ENCODE measurements at regions not wholly inside any gene's neighbourhood (a gene's known extent, or its start where the extent isn't known, plus 50 kb on each side); places are given as distances from the start of the nearest gene placed in this dataset.

DNA sequence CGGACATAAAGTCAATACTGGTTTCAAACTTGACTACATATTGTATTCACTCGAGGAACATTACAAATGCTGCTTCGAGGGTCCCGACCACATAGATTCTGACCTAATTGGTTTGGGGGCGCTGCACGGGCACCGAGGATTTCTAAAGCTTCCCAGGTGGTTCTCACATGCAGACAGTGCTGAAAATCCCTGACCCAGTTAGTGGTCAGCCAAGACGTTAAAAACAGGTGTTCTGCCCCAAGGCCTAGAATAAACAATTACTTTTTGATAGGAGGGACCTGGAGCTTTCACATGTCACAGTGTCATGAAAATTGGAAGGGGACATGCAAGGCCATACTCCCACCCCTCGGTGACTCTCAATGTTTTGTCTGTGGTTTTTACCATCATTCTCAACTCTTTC is 368.9 kb downstream of the RNF144A start:
- no peak for DNase-seq (ENCODE audit: low spot score)

GRCh38 chr2:7288484-7288883 is 371.3 kb downstream of the RNF144A start:
- no peak for DNase-seq (ENCODE audit: low spot score)

DNA sequence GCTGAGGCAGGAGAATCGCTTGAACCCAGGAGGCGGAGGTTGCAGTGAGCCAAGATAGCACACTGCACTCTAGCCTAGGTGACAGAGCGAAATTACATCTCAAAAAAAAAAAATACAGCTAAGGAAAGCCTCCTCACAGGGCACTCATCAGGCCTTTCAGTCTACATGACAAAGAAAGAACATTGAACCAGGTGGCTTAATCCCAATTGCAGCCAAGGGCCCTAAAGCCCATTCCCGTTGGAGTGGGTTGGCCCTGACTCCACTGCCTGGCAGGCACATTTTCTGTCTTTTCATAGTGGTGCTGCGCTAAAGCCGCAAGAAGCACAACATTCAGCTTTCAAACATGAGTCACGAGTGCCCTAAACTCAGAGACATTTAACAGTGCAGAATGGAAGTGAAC is 372.5 kb downstream of the RNF144A start:
- DNase-seq (ENCODE audit: low spot score), result no peak

DNA sequence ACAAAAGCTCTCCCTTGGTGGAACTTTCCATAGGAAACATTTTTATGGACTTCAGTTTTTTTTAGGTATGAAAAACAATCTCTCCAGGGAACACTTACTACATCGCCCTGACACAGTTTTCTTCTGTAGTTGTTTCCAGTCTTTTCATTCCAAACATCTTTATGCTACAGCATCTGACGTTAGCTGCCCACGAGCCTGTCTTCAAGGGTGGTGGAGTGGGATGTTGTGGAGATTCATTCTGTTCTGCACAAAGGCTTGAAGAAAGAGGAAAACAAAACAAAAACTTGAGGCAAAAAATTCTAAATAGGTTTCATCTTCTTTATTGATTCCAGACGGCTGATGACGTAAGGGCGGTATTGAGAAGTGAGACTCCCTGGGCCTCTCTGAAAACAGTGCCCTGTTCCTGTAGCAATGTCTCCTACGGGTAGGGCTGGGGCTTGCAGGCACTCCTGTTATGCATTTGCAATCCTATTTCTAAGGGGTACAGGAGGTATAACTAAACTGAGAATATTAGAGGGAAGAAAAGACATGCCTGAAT is 375.0 kb downstream of the RNF144A start:
- DNase-seq (ENCODE audit: low spot score), result no peak

- DNase-seq (ENCODE audit: low spot score), result no peak
Observed at GRCh38 chr2:7309582-7309981, 392.4 kb downstream of the RNF144A start.

- DNase-seq (ENCODE audit: low spot score), result no peak
Observed at GRCh38 chr2:7324706-7325105, 407.5 kb downstream of the RNF144A start.

DNA sequence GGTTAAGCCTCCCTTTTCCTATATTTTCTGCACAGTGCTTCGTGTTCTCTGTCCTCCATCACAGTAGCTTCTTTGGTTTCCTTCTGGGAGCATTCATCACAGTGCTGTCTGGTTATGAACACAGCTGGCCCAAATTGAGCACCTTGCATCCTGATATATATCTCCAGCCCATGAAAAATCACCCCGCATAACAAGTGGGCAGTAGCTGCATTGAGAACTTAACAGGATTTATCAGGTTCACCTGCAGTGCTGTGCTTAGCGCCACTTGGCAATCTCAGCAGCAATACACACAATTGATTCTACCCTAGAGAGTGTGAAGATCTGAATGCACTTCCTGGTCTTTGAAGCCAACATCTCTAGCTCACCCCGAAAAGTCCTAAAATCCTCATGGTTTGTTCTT is 408.0 kb downstream of the RNF144A start:
- DNase-seq (ENCODE audit: low spot score), result no peak

DNA sequence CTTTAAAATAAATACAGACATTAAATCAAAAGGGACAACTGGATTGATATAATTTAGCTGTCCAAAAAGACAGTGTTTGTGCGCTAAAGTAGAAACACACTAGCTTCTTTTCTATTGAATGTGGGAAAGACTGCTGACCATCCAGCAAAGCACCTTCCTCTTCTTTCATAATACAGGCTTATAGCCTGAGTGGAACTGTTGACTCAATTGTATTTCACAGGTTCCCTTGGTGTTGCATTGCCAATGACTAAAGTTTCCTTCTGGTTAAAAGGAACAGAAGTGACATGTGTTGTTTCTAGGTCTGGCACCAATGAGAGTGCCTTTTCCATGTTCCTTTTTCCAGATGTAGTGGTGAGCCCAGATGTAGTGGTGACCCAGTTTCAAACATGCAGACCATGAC is 412.3 kb downstream of the RNF144A start:
- DNase-seq (ENCODE audit: low spot score), result no peak

DNA sequence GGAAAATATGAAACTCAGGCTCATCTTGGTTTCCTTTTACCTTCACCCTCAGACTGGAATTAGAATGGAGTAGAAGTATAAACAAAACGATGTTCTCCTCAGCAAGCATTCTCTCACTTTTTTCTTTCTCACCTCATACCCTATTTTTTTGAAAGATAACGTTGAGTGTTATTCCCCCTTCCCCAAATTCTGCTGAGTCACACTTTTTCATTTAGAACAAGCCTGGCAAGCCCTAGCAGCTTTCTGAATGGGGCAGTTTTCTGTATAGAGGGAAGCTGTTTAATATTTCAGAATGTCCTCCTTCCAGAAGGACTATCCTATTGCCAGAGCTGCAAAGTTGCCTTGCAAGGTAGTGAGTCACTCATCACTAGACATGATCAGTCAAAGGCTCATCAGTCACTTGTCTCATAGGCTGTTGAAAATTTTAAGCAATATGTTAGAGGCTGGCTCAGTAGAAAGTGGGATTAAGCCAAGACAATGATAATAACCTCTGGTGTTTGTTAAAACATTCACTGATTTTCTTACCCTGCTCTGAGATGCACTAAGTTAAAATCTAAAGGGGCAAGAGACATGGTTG is 416.1 kb downstream of the RNF144A start:
- DNase-seq (ENCODE audit: low spot score), result no peak

DNA sequence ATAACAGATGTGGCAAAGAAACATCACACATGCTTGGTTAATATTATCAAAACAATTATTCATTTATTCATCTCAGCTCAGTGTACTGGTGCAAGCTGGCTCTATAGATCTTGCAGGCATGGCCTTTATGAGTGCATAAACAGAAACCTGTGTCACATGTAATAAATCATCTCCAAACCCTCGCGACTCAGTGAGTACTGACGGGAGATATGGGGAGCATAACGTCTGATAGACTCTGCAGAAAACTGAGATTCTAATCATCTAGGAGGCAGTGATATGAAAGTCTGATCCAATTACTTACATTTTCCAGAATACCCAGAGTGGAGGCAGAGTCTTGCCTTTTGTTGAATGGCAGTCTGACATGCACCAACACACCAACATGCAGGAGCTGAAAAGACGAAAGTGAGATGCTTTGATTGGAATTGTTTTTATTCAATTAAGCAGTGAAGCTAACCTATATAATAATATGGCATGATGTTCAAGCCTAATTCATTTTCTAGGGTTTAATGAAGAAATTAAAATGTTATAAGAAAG is 416.8 kb downstream of the RNF144A start:
- no peak for DNase-seq (ENCODE audit: low spot score)

DNA sequence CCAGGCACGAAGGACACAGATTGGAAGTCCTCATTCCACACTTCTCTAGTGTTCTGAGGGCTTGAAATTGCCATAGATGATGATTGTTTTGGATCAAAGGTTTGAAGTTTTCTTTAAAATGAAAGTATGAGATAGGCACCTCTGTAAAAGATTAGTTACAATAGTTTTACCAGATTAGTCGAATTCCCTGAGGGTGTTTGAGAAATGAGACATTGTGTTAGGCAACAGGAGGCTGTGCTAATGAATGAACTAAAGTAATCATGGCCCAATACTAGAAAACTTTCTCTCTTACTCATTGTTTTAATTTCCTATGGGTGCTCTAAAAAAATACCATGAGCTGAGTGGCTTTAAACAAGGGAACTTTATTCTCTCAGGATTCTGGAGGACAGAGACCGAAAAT is 421.7 kb downstream of the RNF144A start:
- DNase-seq (ENCODE audit: low spot score), result no peak

DNA sequence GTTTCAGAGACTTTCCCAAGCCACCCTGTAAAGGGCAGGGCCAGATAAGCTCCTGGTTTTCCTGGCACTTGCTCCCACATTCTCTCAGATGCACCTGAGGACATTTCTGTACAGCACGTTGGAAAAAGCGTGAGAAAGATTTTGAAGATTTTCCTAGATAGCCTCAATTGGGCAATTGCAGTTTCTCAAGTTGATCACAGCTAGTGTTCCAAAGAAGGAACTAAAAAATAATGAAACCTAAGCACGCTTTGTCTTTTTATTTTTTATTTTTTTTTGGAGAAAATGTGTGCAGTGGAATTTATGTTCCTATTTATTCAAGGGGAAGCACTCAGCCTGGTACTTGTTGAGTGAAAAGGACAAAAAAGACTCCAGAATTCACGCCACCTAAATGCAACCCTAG is 429.1 kb downstream of the RNF144A start:
- no peak for DNase-seq (ENCODE audit: low spot score)

DNA sequence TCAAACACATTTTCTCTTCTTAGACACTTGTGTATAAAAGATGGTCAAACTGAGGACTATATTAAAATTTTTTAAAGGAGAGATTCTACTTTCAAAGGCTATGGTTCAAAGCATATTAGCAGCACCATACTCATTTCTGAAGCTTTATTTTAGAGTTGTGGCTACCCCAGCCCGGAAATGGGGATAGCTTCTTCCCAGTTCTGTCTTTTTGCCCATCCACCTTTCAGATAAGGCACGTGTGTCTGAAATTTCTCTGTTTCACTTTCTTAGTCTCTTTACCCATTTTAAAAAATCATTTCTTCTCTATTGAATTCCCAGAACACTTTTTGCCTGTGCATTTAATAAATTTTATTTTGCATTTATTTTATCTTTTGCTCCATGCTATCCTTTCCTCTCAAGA is 431.5 kb downstream of the RNF144A start:
- no peak for DNase-seq (ENCODE audit: low spot score)

- no peak for DNase-seq (ENCODE audit: low spot score)
Observed at GRCh38 chr2:7352191-7352590, 435.0 kb downstream of the RNF144A start.

GRCh38 chr2:7353571-7353970 is 436.4 kb downstream of the RNF144A start:
- DNase-seq (ENCODE audit: low spot score), result no peak

DNA sequence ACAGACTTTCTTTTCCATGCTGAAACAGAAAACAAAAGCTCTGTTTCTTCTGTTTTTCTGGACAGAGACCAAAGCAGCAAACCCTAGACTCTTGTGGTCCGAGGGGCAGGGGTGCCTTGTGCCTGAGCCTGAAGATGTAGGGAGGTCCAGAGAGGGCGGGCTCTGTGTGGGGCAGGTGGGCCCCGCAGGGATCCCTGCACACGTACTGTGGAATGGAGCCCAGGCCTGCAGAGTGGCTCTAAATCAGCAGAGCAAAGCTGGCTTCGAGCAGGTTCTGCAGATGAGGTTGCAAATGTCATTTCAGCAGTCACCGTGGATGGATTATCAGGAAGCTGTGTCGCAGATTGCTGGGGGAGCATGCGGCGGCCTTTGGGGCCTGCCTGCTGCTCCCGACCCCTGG is 438.6 kb downstream of the RNF144A start:
- no peak for DNase-seq (ENCODE audit: low spot score)

DNA sequence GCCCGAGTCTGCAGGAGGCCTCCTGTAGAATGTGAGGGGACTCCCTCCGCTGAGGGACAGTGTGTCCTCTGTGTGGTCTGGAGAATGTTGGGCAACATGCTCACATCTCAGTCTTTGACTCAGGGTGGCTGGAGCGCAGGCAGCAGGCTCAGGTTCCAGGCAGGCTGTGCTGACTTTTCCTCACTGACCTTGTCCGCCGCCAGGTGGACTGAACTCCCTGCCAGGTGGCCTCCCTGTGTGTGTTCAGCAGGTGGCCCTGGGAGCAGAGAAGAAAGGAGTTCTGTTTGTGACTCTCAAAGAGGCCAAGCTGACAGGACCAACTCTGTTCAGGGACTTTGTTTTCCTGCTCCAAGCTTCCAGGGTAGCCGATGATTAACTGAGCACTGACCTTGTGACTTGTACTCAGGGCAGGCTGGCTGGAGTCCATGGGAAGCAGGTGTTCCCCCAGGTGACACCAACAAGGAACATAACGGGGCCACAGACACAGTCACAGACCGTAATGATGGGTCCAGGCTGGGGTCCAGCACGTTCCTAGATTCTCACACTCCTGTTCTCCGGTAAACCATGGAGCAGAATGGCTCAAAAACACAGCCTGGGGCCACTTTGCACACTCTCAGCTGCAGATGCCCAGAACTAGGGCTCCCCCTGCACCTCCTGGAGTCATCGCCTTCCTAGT is 439.8 kb downstream of the RNF144A start:
- no peak for DNase-seq (ENCODE audit: low spot score)

DNA sequence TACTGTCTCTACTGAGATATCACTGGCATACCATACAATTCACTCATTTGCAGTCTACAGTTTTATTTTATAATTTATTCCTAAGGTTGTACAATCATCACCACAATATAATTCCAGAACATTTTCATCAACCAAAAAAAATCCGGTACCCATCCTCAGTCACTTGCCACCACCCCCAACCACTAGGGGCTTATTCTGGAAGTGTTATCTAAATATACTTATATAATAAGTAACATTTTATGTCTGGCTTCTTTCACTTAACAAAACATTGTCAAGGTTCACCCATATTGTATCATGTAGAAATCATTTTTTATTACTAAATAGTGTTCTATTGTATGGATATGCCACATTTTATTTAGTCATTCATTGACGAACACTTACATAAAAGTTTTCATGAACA is 440.8 kb downstream of the RNF144A start:
- no peak for DNase-seq (ENCODE audit: low spot score)

DNA sequence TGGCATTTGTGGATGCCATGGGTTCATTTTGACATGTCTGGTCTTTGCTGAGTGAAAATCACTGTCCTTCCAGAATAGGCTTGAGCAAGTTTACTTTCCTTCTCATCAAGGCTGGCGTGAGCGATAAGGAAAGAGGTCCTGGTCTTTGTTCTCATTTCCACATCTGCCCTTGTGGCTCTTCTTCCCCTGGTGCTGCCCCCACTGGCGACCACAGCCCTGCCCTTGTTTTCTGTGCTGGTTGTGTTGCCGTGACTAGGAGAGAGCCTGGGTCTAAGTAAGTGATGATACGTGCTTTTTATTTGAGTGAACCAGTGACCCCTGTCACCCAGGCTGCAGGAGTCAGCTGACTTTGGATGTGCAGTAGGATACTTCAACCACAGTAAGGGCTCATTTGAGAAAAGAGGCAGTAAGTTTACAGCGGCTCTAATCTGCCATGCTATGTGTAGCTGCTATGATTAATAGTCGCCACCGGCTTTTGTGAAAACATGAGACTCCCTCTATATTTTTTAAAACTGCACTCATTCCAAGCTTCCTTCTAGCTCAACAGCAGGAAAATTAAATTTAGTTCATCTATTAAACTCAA is 441.7 kb downstream of the RNF144A start:
- no peak for DNase-seq (ENCODE audit: low spot score)

DNA sequence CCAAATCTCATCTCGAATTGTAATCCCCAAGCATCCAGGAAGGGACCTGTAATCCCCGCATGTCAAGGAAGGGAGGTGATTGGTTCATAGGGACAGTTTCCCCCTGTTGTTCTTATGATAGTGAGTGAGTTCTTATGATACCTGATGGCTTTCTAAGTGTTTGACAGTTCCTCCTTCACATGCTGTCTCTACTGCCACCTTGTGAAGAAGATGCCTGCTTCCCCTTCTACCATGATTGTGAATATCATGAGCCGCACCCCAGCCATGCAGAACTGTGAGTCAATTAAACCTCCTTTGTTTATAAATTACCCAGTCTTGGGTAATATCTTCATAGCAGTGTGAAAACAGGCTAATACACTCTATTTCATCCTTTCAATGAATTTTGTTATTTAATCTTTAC is 446.7 kb downstream of the RNF144A start:
- DNase-seq (ENCODE audit: low spot score), result no peak

- no peak for DNase-seq (ENCODE audit: low spot score)
Observed at GRCh38 chr2:7368211-7368610, 451.0 kb downstream of the RNF144A start.

GRCh38 chr2:7373156-7373555 is 455.9 kb downstream of the RNF144A start:
- no peak for DNase-seq (ENCODE audit: low spot score)

DNA sequence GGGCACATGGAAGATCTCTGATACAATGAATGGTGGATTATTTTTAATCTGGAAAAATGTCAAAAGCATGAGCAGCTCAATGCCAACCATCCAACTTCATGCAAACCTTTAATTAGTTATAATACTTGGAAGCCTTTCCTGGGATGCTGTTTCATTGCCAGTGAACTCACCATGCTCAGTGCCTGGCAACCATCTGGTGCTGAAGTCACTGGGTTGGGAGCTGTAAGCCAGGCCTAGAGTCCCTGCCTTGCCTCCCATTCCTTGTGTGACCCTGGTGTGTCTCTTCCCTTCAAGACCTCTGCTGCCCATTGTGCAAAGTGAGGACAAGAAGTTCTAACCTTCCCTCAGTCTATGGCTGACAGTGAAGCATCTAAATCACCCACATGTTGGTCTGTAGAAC is 458.7 kb downstream of the RNF144A start:
- DNase-seq (ENCODE audit: low spot score), result no peak

Measured in putamen (tissue), 1 donor.